Type B pancreatic cell (in vitro differentiated cells): ENCODE measurements at regions not wholly inside any gene's neighbourhood (a gene's known extent, or its start where the extent isn't known, plus 50 kb on each side); places are given as distances from the start of the nearest gene placed in this dataset.

Experiments used
- DNase-seq: peaks from one replicate; pipeline ENCODE4 v3.0.0; 2021; ENCODE audit warnings: mixed read lengths; ENCODE audit not compliant: unreplicated experiment; ENCODE audit errors: extremely low spot score
- H3K27ac Mint-ChIP-seq: 2 replicates; pipeline ENCODE4 v1.8.0; 2021; ENCODE audit warnings: mild to moderate bottlenecking, mixed read lengths
- H3K27me3 Mint-ChIP-seq: 2 replicates; pipeline ENCODE4 v1.8.0; 2021; ENCODE audit warnings: mixed read lengths
- H3K36me3 Mint-ChIP-seq: 2 replicates; pipeline ENCODE4 v1.8.0; 2021; ENCODE audit warnings: mixed read lengths
- H3K4me1 Mint-ChIP-seq: one replicate; pipeline ENCODE4 v1.8.0; 2021; ENCODE audit warnings: mixed read lengths; ENCODE audit not compliant: unreplicated experiment
- H3K4me3 Mint-ChIP-seq: 2 replicates; pipeline ENCODE4 v1.8.0; 2021; ENCODE audit warnings: mild to moderate bottlenecking, mixed read lengths
- H3K9me3 Mint-ChIP-seq: 2 replicates; pipeline ENCODE4 v1.8.0; 2021; ENCODE audit warnings: mixed read lengths
- CTCF ChIP-seq: fragments of 200-600 bp; sonication (generic); conservative IDR thresholded peaks from 2 replicates; pipeline ENCODE4 v1.5.0; 2021; ENCODE audit warnings: antibody characterized with exemption, mild to moderate bottlenecking

GRCh38 chr4:15325987-15326386, 101.8 kb upstream of the C1QTNF7 start:
- Mint-ChIP-seq H3K27me3 (peaks cover 6% of the 10 kb centered on the region), H3K4me1 (peaks cover 5% of the 10 kb centered on the region), H3K36me3 (no peaks in the 10 kb centered on the region), H3K9me3 (no peaks in the 10 kb centered on the region), H3K4me3 (no peak overlapping the region), H3K27ac (no peak overlapping the region)
- DNase-seq: no peak
- no peak for TF ChIP-seq CTCF

GRCh38 chr4:15327311-15328298, 100.2 kb upstream of the C1QTNF7 start:
- Mint-ChIP-seq H3K4me3 (no peak overlapping the region), H3K36me3 (no peaks in the 10 kb centered on the region), H3K27ac (no peak overlapping the region), H3K4me1 (peaks cover 5% of the 10 kb centered on the region), H3K27me3 (peaks cover 6% of the 10 kb centered on the region), H3K9me3 (no peaks in the 10 kb centered on the region)
- DNase-seq: no peak
- no peak for TF ChIP-seq CTCF

- Mint-ChIP-seq H3K9me3 (peaks cover 4% of the 10 kb centered on the region), H3K4me1 (peaks cover 6% of the 10 kb centered on the region), H3K4me3 (no peak overlapping the region), H3K27ac (no peak overlapping the region), H3K36me3 (no peaks in the 10 kb centered on the region), H3K27me3 (no peaks in the 10 kb centered on the region)
- TF ChIP-seq CTCF: no peak
- no peak for DNase-seq
Measured at GRCh38 chr4:15331930-15332329, 95.9 kb upstream of the C1QTNF7 start.

- no peak for TF ChIP-seq CTCF
- H3K27ac Mint-ChIP-seq: no peak overlapping the region
- DNase-seq: no peak
- H3K4me1 Mint-ChIP-seq: peaks cover 11% of the 10 kb centered on the region
- H3K27me3 Mint-ChIP-seq: no peaks in the 10 kb centered on the region
- H3K9me3 Mint-ChIP-seq: peaks cover 7% of the 10 kb centered on the region
- no peak overlapping the region for H3K4me3 Mint-ChIP-seq
- H3K36me3 Mint-ChIP-seq: no peaks in the 10 kb centered on the region
Measured at GRCh38 chr4:15332377-15332776, 95.5 kb upstream of the C1QTNF7 start.

- Mint-ChIP-seq H3K4me3 (no peak overlapping the region), H3K9me3 (peaks cover 7% of the 10 kb centered on the region), H3K36me3 (no peaks in the 10 kb centered on the region), H3K27ac (no peak overlapping the region), H3K4me1 (peaks cover 11% of the 10 kb centered on the region), H3K27me3 (no peaks in the 10 kb centered on the region)
- TF ChIP-seq CTCF: no peak
- DNase-seq: no peak
Measured at GRCh38 chr4:15333692-15334633, 93.9 kb upstream of the C1QTNF7 start.
